ENCODE measurements at regions not wholly inside any gene's neighbourhood (a gene's known extent, or its start where the extent isn't known, plus 50 kb on each side); places are given as distances from the start of the nearest gene placed in this dataset.

DNA sequence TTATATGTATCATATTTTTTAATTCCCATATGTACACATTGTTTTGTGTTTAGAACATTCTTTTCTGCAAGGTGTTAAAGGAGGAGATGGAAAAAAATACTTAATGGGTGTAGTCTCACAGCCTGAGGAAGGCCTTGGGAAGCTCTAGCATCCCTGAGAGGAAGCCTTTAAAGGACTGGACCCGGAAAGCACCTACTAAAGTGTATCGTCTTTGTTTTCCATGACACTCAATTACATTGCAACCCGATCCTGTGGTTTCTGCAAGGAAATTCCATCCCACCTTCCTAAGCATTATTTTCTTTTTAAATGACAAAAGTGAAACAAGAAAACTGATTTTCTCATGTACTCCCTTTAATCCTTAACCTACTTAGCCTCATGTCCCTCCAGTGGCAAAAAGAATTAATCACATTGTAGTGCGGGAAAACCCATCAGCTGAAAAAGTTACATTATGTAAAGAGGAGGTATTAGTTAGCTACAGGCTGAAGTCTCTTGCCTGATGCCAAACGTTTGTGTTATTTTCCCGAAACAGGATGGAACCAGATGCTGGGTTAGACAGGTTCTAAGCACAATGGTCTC is 147.8 kb upstream of the CPSF6 start:
- TF ChIP-seq CTCF (IDR thresholded peaks at IDR 0.05; ENCODE audit: low read depth, low read length) (no peak), POLR2A (IDR thresholded peaks at IDR 0.05; ENCODE audit: extremely low read depth, insufficient read length) (no peak)
